ENCODE measurements at regions not wholly inside any gene's neighbourhood (a gene's known extent, or its start where the extent isn't known, plus 50 kb on each side); places are given as distances from the start of the nearest gene placed in this dataset.

DNA sequence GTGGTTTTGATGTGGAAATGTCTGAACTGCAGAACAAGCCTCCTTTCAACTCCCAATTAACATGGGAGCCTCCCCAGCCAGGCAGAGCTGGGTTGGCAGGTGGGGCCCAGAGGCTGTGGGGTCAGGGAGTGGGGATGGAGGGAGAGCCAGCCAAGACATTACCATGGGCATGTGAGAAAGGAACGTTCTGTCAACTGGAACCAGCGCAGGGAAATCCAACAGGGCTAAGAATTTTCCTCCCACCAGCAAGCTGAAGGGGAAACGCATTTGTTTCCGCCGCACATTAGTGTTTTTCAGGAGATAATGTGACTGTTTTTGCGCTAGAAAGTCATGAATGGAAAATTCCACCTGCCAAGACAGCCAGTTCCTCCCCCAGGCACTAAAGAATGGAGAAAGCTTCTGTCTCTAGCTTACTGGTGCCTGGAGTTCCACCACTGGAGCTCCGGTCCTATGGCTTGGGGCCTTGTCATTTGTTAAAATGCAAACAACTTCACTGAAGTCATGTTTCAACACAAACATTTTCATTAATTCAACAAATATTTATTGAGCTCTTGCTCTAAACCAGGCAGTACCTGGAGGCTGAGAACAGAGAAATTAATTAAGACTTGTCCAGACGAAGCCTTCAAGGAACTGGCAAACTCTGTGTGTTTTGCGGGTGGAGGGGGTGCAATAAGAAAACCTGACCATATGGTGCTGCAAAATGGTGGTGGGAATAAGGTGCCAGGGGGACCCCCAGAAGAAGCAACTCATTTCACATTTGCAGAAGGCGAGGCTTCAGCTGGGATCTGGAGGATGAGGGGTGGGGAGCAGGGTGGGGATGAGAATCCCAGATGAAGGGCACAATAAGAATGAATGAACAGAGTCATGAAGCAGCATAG is 305.1 kb downstream of the MATN1 start:
- Mint-ChIP-seq H3K4me1 (ENCODE audit: low read depth) (no peaks in the 10 kb centered on the region), H3K27me3 (ENCODE audit: low read depth) (peaks cover 10% of the 10 kb centered on the region), H3K4me3 (ENCODE audit: unreplicated experiment) (no peak overlapping the region), H3K27ac (ENCODE audit: unreplicated experiment) (no peak overlapping the region), H3K36me3 (ENCODE audit: low read depth) (no peaks in the 10 kb centered on the region), H3K9me3 (ENCODE audit: low read depth) (no peaks in the 10 kb centered on the region)
- TF ChIP-seq, protein P1, sequence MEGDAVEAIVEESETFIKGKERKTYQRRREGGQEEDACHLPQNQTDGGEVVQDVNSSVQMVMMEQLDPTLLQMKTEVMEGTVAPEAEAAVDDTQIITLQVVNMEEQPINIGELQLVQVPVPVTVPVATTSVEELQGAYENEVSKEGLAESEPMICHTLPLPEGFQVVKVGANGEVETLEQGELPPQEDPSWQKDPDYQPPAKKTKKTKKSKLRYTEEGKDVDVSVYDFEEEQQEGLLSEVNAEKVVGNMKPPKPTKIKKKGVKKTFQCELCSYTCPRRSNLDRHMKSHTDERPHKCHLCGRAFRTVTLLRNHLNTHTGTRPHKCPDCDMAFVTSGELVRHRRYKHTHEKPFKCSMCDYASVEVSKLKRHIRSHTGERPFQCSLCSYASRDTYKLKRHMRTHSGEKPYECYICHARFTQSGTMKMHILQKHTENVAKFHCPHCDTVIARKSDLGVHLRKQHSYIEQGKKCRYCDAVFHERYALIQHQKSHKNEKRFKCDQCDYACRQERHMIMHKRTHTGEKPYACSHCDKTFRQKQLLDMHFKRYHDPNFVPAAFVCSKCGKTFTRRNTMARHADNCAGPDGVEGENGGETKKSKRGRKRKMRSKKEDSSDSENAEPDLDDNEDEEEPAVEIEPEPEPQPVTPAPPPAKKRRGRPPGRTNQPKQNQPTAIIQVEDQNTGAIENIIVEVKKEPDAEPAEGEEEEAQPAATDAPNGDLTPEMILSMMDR (IDR thresholded peaks at IDR 0.05): no peak
- DNase-seq (ENCODE audit: low spot score): no peak

DNA sequence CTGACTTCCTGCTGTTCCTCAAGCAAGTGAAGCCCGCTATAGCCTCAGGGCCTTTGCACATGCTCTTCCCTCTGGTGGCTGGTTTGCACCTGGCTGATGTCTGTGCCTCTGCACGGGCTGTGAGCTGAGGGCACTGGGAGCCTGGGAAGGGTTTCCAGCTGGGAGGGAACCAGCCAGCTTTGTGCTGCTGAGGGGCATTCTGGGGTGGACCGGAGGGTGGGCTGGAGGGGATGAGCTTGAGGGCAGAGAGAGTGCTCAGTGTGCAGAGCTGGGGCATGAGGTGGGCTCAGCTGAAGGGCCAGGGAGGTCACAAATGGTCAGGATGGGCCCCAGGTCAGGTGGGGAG is 305.7 kb downstream of the MATN1 start:
- no peak for DNase-seq (ENCODE audit: low spot score)
- H3K27ac Mint-ChIP-seq (ENCODE audit: unreplicated experiment): no peak overlapping the region
- no peak overlapping the region for H3K4me3 Mint-ChIP-seq (ENCODE audit: unreplicated experiment)
- H3K36me3 Mint-ChIP-seq (ENCODE audit: low read depth): no peaks in the 10 kb centered on the region
- peaks cover 10% of the 10 kb centered on the region for H3K27me3 Mint-ChIP-seq (ENCODE audit: low read depth)
- no peaks in the 10 kb centered on the region for H3K9me3 Mint-ChIP-seq (ENCODE audit: low read depth)
- TF ChIP-seq, protein P1 (IDR thresholded peaks at IDR 0.05): no peak
- no peaks in the 10 kb centered on the region for H3K4me1 Mint-ChIP-seq (ENCODE audit: low read depth)

DNA sequence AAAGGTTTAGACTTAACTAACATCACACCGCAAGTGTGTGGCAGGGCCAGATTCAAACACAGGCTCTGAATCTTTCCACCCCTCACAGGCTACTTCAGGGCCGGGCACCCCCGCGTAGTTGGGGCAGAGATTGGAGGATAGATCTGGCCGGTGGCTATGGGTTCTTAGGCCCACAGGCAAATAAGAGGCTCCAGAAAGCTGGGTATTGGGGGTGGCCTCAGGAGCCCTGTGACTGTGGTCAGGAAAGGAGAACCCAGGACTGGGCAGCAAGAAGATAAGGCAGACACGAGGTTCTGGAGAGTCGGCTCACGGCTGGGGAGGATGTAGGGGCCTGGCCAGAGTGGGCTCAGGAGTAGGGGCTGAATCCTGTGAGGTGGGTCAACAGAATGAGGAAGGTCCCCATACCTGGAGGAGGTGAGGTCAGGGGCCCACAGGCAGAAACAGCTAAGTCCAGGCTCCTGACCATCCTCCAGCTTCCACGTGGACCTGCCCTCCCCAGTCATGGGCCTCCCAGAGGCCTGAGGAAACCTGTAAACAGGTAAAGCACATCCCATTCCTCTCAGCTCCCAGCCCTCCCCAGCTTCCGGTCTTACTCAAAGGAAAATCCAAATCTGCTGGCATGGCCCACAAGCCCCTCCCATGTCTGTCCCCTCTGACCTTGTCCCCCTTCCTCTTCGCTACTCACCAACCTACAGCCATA is 306.2 kb downstream of the MATN1 start:
- no peak overlapping the region for H3K27ac Mint-ChIP-seq (ENCODE audit: unreplicated experiment)
- TF ChIP-seq, protein P1 (IDR thresholded peaks at IDR 0.05): no peak
- no peaks in the 10 kb centered on the region for H3K9me3 Mint-ChIP-seq (ENCODE audit: low read depth)
- peaks cover 10% of the 10 kb centered on the region for H3K27me3 Mint-ChIP-seq (ENCODE audit: low read depth)
- no peaks in the 10 kb centered on the region for H3K4me1 Mint-ChIP-seq (ENCODE audit: low read depth)
- H3K4me3 Mint-ChIP-seq (ENCODE audit: unreplicated experiment): no peak overlapping the region
- DNase-seq (ENCODE audit: low spot score): no peak
- H3K36me3 Mint-ChIP-seq (ENCODE audit: low read depth): no peaks in the 10 kb centered on the region

DNA sequence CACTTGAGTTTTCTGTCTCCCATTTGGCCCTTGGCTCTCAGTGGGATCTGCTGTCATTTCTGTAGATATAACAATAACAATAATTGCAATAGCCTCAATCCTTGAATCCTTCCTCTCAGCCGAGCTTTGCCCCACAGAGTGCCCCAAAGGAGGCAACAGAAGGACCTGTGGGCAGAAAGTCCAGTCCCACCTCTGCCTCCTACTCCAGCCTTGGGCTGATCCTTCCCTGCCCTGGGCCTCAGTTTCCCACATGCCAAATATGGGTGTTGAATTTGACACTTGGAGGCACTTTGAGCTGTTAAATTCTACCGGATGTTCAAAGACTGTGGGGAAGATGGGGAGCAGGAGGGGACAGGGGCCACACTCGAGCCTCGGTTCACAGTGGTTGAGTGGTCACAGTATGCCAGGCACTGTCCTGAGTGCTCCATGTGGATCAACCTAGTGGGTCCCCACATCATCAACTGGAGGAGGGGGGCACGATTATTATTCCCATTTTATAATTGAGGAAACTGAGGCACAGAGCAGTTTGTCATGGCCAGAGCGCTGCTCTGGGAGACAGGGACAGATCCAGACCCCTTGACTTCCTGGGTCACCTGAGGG is 307.1 kb downstream of the MATN1 start:
- TF ChIP-seq, protein P1 (IDR thresholded peaks at IDR 0.05): no peak
- Mint-ChIP-seq H3K9me3 (ENCODE audit: low read depth) (no peaks in the 10 kb centered on the region), H3K36me3 (ENCODE audit: low read depth) (no peaks in the 10 kb centered on the region), H3K4me3 (ENCODE audit: unreplicated experiment) (no peak overlapping the region), H3K27me3 (ENCODE audit: low read depth) (peaks cover 13% of the 10 kb centered on the region), H3K27ac (ENCODE audit: unreplicated experiment) (no peak overlapping the region), H3K4me1 (ENCODE audit: low read depth) (no peaks in the 10 kb centered on the region)
- DNase-seq (ENCODE audit: low spot score): no peak

DNA sequence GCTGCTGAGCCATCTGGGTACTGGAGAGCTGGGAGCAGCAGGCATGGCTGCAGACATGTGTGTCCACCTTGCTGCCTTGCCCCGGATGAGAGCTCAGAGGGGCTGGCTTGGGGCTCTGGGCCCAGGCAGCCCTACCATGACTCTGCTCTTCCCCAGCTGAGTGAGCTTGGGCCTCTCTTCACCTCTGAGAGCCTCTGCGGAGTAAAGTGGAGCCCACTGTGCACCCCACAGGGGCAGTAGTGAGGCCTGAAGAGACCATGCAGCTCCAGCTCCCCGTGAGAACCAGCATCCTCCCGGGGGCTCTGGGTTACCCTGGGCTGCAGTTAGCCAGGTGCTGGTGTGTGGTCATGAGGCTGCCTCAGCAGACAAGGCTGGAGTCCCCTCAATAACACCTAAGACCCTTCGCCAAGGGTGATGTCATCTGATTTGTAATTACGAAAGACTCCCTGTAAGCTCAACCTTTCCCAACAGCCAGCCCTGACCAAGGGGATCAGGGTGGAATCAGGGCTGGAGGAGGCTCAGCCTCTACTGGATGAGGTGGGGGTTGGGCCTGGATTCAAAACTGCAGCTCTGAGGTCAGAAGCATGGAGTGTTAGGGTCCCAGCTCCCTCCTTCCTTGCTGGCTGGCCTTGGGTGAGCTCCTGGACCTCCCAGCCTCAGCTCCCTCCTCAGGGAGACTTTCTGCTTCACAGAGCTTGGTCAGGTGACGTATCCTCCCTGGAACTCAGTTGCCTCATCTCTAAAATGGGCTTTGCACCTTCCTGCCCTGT is 308.0 kb downstream of the MATN1 start:
- Mint-ChIP-seq H3K9me3 (ENCODE audit: low read depth) (no peaks in the 10 kb centered on the region), H3K27me3 (ENCODE audit: low read depth) (peaks cover 14% of the 10 kb centered on the region), H3K4me1 (ENCODE audit: low read depth) (no peaks in the 10 kb centered on the region)

More for the DNA sequence above, 308.0 kb downstream of the MATN1 start:
- DNase-seq (ENCODE audit: low spot score): no peak
- H3K36me3 Mint-ChIP-seq (ENCODE audit: low read depth): no peaks in the 10 kb centered on the region
- TF ChIP-seq, protein P1 (IDR thresholded peaks at IDR 0.05): no peak
- H3K4me3 Mint-ChIP-seq (ENCODE audit: unreplicated experiment): no peak overlapping the region
- H3K27ac Mint-ChIP-seq (ENCODE audit: unreplicated experiment): no peak overlapping the region
